DLD1 (cell line): ENCODE measurements at regions not wholly inside any gene's neighbourhood (a gene's known extent, or its start where the extent isn't known, plus 50 kb on each side); places are given as distances from the start of the nearest gene placed in this dataset.

Source experiments
- in situ Hi-C: cut with HindIII; loops from 2 replicates; pipeline ENCODE4 v1.10.0; 2017; ENCODE audit warnings: low sequenced_read_pairs

DNA sequence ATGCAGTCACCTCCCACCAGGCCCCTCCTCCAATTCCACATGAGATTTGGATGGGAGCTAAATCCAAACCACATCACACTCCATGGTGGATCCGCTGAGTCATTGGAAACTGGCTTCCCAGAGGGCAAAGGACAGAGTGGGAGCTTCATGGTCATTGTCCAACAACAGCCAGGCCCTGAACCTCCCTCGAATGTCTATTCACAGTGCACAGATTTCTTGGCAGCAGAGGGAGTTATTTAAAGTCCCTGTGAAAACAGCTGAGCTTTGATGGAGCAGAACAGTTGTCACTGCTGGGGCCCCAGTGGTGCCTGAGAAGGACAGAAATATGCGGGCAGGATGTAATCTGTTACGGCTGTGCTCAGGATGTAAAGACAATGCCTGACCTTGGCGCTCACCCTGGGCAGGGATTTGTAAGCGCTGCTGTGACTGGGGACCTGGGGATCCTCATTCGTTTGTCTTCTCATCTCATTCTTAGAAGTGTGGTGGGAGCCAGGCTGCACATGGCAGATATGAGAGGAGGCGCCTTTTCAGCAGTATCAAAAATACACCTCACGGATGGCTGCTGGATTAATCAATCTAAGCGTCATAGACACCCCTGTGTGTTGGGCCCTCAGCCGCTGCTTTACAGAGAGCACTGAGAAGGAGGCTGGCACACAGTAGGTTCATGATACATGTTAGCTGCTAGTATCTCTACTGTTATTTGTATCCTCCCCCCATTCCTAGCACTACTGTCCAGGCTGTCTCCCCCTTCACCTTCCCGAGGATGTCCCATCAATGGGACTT is 439.4 kb downstream of the PTPRU start:
- in situ Hi-C loops = no loop called here

DNA sequence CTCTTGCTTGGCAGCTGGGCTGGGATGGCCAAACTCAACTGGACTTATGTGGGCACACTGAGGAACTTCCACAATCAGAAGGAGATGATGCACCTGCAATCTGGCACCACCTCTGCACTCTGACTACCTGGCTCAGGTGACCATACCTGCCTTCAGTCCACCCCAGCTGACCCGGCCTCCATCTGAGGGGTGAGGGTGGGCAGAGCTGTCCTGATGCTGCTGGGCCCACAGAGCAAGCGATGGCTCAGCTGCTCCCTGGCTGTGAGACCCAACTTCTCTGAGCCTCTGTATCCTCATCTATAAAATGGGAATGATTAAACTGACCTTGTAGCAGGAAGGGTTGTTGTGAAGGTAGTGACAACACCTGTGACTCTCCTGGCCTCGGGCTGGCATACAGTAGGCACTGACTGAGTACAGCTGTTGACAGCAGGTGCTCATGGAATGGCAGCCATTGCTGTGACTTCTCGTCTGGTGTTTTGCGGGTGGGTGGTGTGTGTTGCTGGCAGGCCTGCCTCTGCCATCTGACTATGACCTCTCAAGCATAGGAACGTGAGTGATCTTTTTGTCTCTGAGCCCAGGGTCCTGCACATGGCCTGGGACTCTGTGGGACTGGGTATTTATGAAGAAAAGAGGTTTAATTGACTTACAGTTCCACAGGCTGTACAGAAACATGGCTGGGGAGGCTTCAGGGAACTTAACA is 438.5 kb downstream of the PTPRU start:
- in situ Hi-C loops = no loop called here

DNA sequence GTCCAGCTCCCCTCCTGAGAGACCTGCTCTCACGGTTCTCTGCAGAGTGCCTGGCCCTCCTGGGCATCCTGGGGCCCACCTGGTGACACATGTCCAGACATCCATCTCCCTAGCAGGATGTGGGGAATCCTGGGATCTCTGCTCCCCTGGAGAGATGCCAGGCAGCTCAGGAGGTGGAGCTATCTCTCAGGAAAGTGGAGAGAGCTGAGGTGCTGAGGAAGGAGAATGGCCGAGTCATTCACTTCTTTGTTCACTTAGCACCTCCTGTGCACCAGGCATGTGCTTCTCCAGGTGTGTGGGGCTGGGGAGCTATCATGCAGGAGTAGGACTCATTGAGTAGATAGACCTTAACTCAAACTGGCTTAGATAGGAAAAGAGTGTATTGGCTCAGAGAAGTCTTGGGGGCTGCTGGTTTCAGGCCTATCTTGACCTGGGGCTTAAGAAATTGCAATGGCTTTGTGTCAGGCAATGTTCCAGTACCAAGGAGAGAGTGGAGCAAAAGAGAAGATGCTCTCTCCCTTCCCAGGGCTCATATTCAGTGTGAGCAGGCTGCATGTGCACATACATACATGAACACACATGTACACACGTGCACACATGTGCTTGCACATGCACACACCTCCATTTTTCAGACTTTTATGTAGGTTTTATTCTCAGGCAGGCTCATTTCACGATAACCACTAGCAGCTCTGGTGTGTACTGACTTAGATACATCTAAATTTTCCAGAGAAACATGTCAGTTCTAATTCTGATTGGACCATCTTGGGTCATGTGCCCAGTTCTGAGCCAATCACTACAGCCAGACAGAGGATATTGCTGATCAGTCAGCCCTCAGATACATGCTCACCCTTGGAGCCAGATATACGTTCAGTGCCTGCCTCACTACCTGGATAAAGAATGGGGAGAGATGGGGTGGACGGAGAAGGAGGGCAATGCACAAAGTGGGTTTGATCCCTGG is 437.6 kb downstream of the PTPRU start:
- in situ Hi-C loops = no loop called here

DNA sequence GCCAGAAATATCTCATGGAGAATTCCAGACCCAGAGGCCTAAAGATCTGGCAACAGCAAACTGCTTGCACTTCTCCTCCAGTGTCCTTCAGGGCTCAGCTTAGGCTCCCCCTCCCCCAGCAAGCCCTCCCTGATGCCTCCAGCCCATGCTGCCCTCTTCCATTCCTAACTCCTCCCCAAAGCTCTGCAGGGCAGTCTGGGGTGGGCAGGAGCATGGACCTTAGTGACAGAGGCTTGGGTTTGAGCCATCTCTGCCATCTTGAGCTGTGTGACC is 436.8 kb downstream of the PTPRU start:
- in situ Hi-C loops = no loop called here

DNA sequence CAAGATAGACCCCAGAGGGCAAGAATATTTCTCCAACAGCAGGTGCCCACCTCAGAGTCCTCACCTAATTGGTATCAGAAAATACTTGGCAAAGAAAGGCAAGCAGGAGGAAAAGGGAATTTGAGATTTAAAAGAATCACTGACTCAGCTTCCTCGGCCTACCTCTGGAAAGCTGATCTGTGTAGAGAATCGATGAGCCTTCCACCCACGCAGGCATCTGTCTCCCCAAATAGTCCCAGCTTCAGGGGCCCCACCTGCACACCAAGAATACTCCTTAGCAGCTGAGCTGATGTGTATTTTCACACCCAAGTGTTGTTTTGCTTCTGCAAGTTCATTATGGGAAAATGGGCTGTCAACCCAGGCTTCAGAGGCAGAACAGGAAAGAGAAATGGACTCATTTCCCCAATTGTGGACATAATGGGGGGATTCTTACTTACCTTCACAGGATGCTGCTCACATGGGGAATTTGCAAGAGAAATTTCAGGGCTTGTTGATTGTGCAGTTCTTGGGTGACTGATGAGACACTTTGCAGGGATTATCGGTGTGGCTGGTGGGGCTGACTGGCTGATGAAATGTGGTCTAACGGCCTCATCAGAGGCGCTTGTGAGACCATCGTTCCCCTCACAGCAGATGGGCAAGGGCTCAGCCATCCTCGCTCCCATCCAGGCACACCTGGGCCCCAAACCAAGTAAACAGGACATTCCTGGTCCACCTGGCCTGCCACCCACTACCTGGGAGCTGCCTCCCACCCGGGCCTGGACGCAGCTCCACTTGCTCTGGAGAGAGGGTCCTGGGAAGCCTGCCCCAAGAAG is 436.3 kb downstream of the PTPRU start:
- in situ Hi-C loops = no loop called here

DNA sequence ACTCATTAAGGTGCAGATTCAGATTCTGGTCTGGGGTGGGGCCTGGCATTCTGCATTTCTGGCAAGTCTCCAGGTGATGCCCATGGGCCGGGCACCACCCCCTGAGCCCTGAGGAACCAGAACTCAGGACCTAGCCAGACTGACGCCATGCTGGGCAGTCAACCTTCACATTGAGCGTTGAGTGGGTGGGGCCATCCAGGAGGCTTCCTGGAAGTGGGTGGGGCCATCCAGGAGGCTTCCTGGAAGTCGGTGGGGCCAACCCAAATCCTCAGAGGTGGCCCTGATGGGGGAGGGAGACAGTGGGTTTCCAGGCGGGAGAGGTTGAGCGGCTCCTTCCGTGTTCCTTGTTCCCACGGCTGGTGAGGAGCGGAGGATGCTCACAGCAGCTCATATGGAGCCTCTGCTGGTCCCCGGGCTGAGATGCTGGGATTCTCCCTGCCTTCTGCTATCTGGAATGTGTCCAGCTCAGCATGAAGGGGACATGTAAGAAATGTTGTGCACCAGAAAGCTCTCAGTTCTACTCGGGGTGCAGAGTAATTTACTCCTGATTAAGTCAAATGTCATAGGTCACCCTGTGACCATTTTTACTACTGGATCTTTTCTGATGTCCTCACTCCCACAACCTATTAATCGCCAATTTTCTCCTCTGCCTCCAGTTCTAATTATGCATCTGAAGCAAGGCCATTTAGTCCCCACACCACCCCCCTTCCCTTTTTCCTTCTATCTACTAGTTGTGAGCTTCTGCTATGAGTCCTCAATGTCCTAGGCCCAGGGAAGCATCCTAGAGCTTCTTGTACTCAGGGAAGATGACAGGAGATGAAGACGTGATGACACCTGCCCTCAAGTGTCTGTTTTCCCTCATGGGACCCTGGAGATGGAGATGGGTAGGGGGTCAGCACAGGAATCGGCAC is 435.4 kb downstream of the PTPRU start:
- in situ Hi-C loops = no loop called here

DNA sequence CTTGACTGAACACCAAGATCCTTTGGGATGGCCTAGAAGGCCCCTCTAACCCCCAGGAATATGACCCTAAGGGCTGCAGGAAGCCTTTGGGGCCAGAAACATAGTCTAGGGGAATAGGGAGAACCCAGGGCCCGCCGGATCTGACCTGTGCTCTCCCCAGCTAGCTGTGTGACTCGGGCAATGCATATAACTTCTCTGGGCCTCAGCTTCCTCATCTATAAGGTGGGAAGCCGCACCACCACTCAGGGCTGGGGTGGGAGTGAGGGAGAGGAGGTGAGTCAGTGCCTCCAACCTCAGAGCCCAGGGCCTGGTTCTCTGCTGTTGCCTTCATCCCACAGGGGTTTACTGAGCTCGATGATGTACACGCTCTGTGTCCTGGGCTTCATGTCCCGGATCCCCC is 434.4 kb downstream of the PTPRU start:
- in situ Hi-C loops = no loop called here

DNA sequence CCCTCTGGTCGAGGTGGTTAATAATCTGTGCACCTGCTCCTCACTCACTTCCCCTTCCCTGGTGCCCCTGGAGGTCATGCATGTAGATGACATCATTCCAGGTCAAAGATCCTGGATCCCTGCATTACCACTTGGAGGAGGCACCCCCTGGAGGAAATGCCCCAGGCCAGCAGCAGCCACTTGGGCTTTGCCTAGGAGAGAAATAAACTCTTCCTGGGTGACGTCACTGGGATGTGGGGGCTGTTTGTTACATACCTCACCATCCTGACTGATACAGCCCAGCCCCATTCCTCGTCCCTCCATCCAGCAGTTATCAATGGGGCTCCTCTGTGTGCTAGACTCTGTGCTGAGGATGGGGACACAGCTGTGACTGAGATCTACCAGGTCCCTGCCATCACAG is 433.6 kb downstream of the PTPRU start:
- in situ Hi-C loops = no loop called here

DNA sequence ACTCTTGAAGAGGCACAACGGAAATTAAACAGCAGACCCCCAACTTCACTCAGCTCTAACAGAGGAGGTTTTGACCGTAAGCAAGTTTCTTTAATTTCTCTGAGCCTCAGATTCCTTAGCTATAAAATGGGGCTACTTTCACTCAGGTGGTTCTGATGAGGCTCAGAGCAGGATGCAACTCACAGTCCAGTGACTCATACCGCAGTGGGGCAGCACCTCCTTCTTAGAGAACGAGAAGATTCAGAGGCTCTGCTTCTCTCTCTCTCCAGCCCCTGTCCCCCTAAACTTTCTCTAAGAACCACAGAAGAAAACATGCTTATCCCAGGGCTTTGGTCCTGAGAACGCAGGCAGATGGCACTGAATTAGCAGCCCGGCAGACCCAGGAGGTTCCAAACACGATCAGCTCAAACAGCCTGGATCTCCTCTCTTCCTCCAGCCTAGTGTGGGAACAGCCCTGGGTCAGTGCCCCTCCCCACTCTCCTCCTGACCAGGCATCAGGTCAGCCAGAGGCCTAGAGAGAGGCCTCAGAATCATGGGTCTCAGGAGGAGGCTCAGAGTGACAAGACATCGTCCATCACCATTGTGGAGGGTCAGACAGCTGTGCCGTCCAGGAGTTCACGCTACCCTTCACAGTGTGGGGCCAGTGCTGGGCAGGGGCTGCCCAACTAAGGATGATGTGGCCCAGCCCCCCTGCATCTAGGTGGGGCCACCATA is 433.0 kb downstream of the PTPRU start:
- in situ Hi-C loops = no loop called here

DNA sequence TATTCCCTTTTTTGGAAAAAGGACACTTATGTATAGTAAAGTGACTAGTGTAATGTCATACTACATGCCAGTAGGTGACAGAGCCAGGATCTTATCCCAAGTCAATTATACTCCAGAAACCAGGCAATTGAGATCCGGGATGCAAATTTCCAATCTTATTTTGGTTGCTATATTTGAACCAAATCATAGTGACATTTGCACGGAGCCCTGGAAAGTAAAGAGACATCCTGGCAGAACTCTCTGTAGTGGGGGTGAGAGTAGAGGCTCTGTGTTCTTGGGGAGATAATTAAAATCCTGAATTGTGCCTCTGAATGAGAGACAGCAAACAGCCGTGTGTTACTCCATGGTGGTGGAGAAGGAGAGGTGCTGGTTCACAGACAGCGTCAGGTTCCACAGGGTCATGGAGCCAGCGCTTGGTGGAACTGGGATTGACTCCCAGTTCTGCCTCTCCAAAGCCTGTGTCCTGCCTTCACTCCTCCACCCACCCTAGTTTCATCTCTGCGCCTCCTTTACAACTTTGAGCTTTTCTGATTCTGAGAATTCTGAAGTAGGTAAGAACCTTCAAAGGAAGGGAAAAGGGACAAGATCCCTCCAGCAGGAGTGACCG is 432.3 kb downstream of the PTPRU start:
- in situ Hi-C loops = no loop called here

DNA sequence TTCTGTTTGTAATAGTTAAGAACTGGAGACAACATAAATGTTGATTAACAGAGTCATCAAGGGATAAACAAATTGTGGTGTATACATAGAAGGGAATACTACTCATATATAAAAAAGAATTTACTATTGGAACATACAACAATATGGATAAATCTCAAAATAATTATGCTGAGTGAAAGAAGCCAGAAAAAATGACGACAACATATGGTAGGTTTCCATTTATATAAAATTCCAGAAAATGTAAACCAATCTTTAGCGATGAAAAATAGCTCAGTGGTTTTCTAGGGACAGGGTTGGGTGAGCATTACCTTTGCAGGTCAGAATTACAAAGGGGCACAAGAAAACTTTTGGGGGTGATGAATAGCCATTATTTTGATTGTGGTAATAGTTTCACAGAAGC is 431.6 kb downstream of the PTPRU start:
- in situ Hi-C loops = no loop called here

DNA sequence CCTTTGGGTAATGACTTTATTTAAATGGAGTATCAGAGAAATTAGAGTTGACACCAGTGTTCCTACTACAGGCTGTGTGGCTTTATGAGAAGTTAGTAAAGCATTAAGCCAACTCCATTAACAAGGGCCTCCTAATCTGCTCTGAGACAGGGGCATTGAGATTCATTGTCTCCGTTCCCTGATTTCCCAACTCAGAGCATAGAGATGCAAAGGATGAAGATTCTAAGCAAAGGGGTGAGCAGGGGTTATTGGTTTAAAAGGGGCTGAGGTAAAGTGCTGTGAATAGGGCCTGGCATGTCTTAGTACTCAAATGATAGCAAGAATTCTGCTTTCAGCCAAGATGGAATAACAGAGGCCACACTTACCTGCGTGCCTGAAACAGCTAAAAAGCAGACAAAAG is 428.4 kb downstream of the PTPRU start:
- in situ Hi-C loops = no loop called here

DNA sequence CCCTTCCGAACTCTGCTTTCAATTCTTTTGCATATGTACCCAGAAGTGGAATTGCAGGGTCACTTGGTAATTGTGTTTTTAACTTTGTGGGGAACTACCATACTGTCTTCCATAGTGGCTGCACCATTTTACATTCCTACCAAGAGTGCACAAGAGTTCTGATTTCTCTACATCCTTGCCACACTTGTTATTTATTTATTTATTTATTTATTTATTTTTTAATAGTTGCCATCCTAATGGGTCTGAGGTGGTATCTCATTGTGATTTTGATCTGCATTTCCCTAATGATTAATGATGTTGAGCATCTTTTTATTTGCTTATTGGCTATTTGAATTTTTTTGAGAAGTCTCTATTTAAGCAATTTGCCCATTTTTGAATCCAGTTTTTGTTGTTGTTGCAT is 422.4 kb downstream of the PTPRU start:
- in situ Hi-C loops = no loop called here

DNA sequence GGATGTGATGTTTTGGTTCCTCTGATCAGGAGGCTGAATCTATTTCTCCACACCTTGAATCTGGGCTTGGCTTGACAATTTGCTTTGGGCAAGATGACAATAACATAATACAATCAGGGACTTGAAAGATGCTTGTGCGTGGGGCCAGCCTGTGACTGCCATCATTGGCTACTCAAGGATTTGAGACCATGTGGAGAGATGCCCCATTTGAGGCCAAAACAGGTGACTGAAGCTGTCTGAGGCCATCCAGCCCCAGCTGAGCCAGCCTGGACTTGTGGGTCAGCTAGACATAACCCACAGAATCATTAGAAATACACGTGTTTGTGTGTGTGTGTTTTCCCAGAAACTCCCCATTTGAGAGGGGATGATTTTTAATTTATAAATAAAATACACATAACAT is 421.5 kb downstream of the PTPRU start:
- in situ Hi-C loops = no loop called here

DNA sequence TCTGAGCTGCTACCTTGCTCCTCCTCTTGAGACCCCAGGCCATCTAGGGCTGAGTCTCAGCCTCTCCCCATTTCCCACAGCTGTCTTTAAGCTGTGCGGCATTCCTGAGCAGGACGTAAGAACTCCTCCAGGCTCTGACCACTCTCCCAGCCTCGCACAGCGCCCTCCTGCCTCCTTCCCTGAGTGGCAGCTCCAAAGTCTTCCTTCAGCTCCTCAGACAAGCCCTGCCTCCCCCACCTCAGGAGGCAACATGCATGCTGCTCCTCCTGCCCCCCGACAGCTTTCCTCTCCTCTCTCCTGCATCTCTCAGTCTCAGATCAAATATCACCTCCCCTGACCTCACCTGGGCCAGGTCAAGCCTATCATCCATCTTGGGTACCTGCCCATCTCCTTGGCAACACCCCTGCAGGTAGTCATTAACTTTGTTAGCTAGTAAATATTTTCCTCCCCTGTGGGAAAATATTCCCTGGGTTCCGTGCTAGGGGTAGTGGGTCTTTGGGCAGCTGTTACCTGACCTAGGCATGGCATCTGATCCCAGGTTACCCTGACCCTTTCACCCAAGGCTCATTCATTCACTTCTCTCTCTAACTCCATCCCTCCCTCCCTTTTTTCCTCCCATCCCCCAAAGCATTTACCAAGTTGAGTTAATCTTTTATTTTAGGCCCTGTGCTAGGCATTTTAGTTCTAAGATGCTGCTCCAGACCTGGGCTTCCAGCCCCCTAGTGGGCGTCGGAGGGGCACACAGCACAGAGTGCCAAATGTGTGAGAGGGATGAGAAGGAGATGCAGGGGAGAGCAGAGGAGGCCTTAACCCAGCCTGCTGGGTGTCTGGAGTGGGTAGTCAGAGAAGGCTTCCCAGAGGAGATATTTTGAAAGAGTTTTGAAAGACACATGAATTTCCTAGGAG is 419.9 kb downstream of the PTPRU start:
- in situ Hi-C loops = no loop called here

DNA sequence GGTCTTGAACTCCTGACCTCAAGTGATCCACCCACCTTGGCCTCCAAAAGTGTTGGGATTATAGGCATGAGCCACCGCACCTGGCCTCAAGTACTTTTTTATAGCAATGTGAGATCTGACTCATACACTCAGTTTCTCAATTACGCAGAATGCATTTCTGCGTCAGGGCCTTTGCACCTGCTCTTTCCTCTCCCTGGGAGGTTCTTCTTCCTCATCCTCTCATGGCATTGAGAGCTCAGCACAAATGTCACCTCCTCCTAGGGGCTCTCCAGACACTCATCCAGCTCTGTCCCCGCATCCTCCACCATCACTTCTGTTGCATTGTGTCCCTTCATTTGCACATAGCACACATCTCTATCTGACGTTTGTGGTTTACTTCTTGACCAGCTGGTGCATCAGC is 418.8 kb downstream of the PTPRU start:
- in situ Hi-C loops = no loop called here

DNA sequence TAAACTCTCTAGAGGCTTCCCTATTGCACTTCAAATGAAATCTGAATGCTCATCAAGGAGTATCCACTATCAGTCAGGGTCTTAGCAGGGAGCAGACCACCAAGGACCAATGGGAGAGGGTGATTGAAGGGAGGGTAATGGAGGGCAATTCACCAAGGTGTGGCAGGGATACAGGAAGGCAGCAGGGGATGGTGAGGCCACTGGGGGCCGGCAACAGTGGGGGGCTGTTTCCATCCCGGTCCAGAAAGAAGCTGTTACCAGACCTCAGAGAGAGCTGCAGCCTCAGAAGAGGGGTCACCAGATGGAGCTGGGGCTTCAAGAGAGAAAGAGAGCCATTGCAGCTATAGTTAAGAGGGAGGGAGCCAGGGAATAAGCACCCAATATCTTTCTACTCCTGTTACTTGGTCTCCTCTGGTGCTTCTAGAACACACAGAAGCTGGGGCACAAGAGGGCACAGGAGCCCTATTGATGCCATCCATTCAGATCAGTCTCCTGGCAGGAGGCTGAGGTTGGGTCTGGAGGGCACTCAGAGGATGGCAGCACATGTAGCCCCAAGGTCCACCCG is 417.6 kb downstream of the PTPRU start:
- in situ Hi-C loops = no loop called here
